SJSA1 (cell line): ENCODE measurements at regions not wholly inside any gene's neighbourhood (a gene's known extent, or its start where the extent isn't known, plus 50 kb on each side); places are given as distances from the start of the nearest gene placed in this dataset.
"Not testable (repeated sequence)": the region's sequence is repeated elsewhere in the genome, so short reads cannot be mapped to it uniquely, and the experiment has no call there.

Source experiments
- DNase-seq, 2 experiments: peaks; one replicate each; pipeline ENCODE4 v3.0.0-alpha.2; 2015 to 2020; ENCODE audit warnings: low spot score in 2 of 2, low read depth in 1 of 2
- H3K27ac ChIP-seq: fragments of 250-450 bp; sonication (Bioruptor Pico); 2 replicates; pipeline ENCODE4 v1.5.1; 2020; ENCODE audit warnings: mild to moderate bottlenecking, moderate library complexity
- H3K27me3 ChIP-seq: fragments of 250-450 bp; sonication (Bioruptor Pico); replicated peaks from 2 replicates; pipeline ENCODE4 v1.5.1; 2020; ENCODE audit warnings: mild to moderate bottlenecking, moderate library complexity
- H3K36me3 ChIP-seq: fragments of 250-450 bp; sonication (Bioruptor Pico); 2 replicates; pipeline ENCODE4 v1.5.1; 2020; ENCODE audit warnings: mild to moderate bottlenecking
- H3K4me1 ChIP-seq: fragments of 250-450 bp; sonication (Bioruptor Pico); replicated peaks from 2 replicates; pipeline ENCODE4 v1.6.1; 2021; ENCODE audit warnings: mild to moderate bottlenecking
- H3K4me3 ChIP-seq: fragments of 250-450 bp; sonication (Bioruptor Pico); 2 replicates; pipeline ENCODE4 v1.5.1; 2020; ENCODE audit warnings: mild to moderate bottlenecking
- H3K9me3 ChIP-seq: fragments of 250-450 bp; sonication (Bioruptor Pico); replicated peaks from 2 replicates; pipeline ENCODE4 v1.5.1; 2020; ENCODE audit warnings: mild to moderate bottlenecking

- not testable (repeated sequence) for DNase-seq
These were observed 328.7 kb downstream of the CWH43 start for GRCh38 chr4:49314815-49315214.

GRCh38 chr4:49320725-49321410 lies 334.8 kb downstream of the CWH43 start:
- not testable (repeated sequence) for H3K9me3 ChIP-seq, H3K4me3 ChIP-seq, H3K36me3 ChIP-seq, H3K4me1 ChIP-seq, DNase-seq, H3K27ac ChIP-seq, H3K27me3 ChIP-seq

More at GRCh38 chr4:49314815-49315214, 328.7 kb downstream of the CWH43 start:
- H3K27me3 ChIP-seq, H3K4me3 ChIP-seq, H3K4me1 ChIP-seq, H3K36me3 ChIP-seq, H3K9me3 ChIP-seq, H3K27ac ChIP-seq: not testable (repeated sequence)

DNA sequence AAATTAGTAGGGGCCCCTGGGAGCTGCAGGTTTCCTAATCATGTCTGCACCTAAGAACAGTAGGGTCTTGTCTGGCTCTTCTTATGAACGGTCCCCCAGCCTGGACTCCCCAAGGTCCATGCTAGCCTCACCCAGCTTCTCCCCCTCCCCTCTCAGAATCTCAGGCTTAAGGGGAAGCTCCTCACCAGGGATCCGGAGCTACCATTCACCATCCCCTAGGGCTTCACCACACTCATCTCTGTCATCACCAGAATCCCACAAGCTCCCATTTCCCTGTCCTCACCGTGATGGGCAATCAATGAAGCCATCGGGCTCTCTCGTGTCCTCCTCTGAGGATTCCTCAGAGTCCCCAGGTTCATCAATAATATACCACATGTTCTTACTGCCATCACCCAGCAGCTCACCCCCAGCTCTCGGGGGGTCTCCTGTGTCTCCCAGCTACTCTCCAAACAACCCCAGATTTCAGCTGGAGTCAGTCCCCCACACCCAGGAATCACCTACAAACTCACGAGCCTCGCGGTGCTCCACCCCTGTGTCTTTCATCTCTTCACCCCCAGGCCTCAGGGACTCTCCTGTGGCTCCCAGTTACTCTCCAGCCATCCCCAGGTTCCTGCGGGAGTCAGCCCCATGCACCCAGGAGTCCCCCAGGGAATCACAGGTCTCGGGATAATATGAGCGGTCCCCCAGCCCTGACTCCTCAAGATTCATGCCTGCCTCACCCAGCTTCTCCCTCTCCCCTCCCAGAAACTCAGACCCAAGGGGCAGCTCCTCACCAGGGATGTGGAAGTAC lies 335.6 kb downstream of the CWH43 start:
- H3K9me3 ChIP-seq, DNase-seq, H3K4me3 ChIP-seq, H3K27ac ChIP-seq, H3K4me1 ChIP-seq, H3K36me3 ChIP-seq, H3K27me3 ChIP-seq: not testable (repeated sequence)

- not testable (repeated sequence) for H3K4me3 ChIP-seq, H3K4me1 ChIP-seq, H3K27ac ChIP-seq, H3K9me3 ChIP-seq, H3K36me3 ChIP-seq, H3K27me3 ChIP-seq
- peak in 1 of 2 experiments; percentile 43 for DNase-seq
These were observed 336.8 kb downstream of the CWH43 start for GRCh38 chr4:49322610-49323572.

GRCh38 chr4:49323573-49323940 lies 337.5 kb downstream of the CWH43 start:
- H3K4me3 ChIP-seq, H3K27me3 ChIP-seq, H3K27ac ChIP-seq, DNase-seq, H3K9me3 ChIP-seq, H3K4me1 ChIP-seq, H3K36me3 ChIP-seq: not testable (repeated sequence)
